ENCODE measurements at regions not wholly inside any gene's neighbourhood (a gene's known extent, or its start where the extent isn't known, plus 50 kb on each side); places are given as distances from the start of the nearest gene placed in this dataset.

DNA sequence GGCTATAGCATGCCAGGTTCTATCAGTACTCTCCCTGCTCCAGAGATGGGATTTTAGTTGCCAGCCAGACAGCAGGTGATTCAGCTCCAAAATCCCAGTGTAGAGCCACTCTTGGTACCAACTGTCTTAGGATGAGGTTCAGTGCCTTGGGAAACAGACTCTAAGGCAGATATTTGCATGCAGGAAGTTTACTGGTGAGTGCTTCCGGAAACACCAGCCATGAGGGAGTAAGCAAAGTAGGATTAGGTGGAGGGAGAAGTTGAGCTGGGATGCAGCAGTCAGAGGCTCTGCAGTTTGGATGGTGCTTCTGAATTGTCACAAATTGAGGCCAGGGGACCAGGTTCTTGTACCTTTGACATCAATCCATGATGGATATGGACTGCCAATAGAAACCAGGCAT, 207.5 kb upstream of the JUN start:
- Histone ChIP-seq H3K36me3 (no peaks in the 10 kb centered on the region), H3K27ac (no peak overlapping the region), H3K4me3 (ENCODE audit: low read depth, low read length) (no peak overlapping the region), H3K9me3 (ENCODE audit: severe bottlenecking) (no peaks in the 10 kb centered on the region), H3K27me3 (ENCODE audit: insufficient read depth, low read depth, severe bottlenecking) (no peaks in the 10 kb centered on the region)
- no peak for DNase-seq
- TF ChIP-seq CTCF (IDR thresholded peaks at IDR 0.05; ENCODE audit: low read depth, low read length) = no peak

GRCh38 chr1:58992643-58993042, 208.8 kb upstream of the JUN start:
- H3K27ac ChIP-seq = no peak overlapping the region
- no peaks in the 10 kb centered on the region for H3K36me3 ChIP-seq
- no peak for DNase-seq
- no peak for TF ChIP-seq CTCF (IDR thresholded peaks at IDR 0.05; ENCODE audit: low read depth, low read length)
- no peak overlapping the region for H3K4me3 ChIP-seq (ENCODE audit: low read depth, low read length)
- no peaks in the 10 kb centered on the region for H3K27me3 ChIP-seq (ENCODE audit: insufficient read depth, low read depth, severe bottlenecking)
- H3K9me3 ChIP-seq (ENCODE audit: severe bottlenecking) = no peaks in the 10 kb centered on the region

DNA sequence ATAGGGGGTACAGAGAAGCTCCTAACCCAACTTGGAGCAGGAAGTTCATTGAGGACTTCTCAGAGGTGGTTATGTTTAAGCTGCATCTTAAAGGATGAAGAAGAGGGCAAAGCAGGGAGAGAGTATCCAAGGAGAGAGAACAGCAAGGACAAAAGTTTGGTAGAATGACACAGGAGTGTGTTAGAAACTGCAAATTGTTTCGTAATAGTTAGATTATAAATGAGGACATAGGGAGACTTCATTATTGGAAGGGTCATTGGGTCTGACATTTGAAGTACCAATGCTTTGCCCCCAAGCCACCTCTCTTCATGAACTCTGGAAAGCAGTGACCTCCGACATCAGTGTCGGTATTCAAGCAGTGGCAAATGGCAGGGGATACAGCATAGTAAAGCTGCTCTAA, 209.6 kb upstream of the JUN start:
- DNase-seq = no peak
- no peaks in the 10 kb centered on the region for H3K27me3 ChIP-seq (ENCODE audit: insufficient read depth, low read depth, severe bottlenecking)

GRCh38 chr1:58994664-58995063, 210.8 kb upstream of the JUN start:
- no peaks in the 10 kb centered on the region for H3K27me3 ChIP-seq (ENCODE audit: insufficient read depth, low read depth, severe bottlenecking)
- no peak for DNase-seq
- H3K36me3 ChIP-seq = no peaks in the 10 kb centered on the region
- H3K4me3 ChIP-seq (ENCODE audit: low read depth, low read length) = no peak overlapping the region
- no peak overlapping the region for H3K27ac ChIP-seq
- no peak for TF ChIP-seq CTCF (IDR thresholded peaks at IDR 0.05; ENCODE audit: low read depth, low read length)
- no peaks in the 10 kb centered on the region for H3K9me3 ChIP-seq (ENCODE audit: severe bottlenecking)

More for the DNA sequence above, 209.6 kb upstream of the JUN start:
- Histone ChIP-seq H3K27ac (no peak overlapping the region), H3K4me3 (ENCODE audit: low read depth, low read length) (no peak overlapping the region), H3K9me3 (ENCODE audit: severe bottlenecking) (no peaks in the 10 kb centered on the region), H3K36me3 (no peaks in the 10 kb centered on the region)
- TF ChIP-seq CTCF (IDR thresholded peaks at IDR 0.05; ENCODE audit: low read depth, low read length) = no peak

DNA sequence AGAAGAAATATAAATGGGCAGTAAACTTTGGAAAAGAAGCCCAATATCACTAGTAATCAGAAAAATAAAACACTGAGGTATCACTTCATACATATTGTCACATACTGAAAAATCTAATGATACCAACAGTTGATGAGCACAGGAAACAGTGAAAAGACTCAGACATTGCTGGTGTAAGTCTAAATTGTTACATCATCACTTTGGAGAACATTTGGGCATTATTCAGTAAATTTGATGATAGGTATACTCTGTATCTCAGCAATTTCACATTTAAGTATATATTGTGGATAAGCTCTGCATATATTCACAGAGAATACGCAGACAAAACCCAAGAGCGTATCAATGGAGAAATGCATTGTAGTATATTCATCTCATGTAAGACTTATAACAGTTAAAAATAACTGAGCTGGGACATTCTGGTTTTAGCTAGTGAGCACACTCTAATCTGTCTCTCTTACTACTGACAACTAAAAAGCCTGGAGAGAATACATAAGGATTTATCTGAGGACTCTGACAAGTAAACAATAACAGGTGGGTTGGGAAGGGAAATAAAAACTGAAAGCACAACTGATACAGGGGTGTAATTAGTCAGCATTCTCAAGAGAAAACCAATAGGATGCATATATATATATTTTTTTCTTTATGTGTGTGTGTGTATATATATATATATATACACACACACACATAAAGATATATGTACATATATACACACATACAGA, 212.7 kb upstream of the JUN start:
- no peaks in the 10 kb centered on the region for H3K36me3 ChIP-seq
- no peak for TF ChIP-seq CTCF (IDR thresholded peaks at IDR 0.05; ENCODE audit: low read depth, low read length)
- DNase-seq = no peak
- no peaks in the 10 kb centered on the region for H3K27me3 ChIP-seq (ENCODE audit: insufficient read depth, low read depth, severe bottlenecking)
- no peak overlapping the region for H3K27ac ChIP-seq
- no peaks in the 10 kb centered on the region for H3K9me3 ChIP-seq (ENCODE audit: severe bottlenecking)
- H3K4me3 ChIP-seq (ENCODE audit: low read depth, low read length) = no peak overlapping the region

GRCh38 chr1:58997060-58997411, 213.2 kb upstream of the JUN start:
- Histone ChIP-seq H3K36me3 (no peaks in the 10 kb centered on the region), H3K4me3 (ENCODE audit: low read depth, low read length) (no peak overlapping the region), H3K9me3 (ENCODE audit: severe bottlenecking) (no peaks in the 10 kb centered on the region), H3K27me3 (ENCODE audit: insufficient read depth, low read depth, severe bottlenecking) (no peaks in the 10 kb centered on the region), H3K27ac (no peak overlapping the region)
- no peak for DNase-seq
- TF ChIP-seq CTCF (IDR thresholded peaks at IDR 0.05; ENCODE audit: low read depth, low read length) = no peak
